Ovary (tissue), 7 donors: ENCODE measurements at regions not wholly inside any gene's neighbourhood (a gene's known extent, or its start where the extent isn't known, plus 50 kb on each side); places are given as distances from the start of the nearest gene placed in this dataset.

Source experiments
- DNase-seq, 5 donors: peaks; one replicate each; pipeline ENCODE4 v3.0.0-alpha.2; 2019 to 2020
- H3K27ac ChIP-seq, 2 donors: fragments of 200-600 bp; one replicate each; pipeline versions ENCODE4 v1.5.1 to v1.8.0; 2019 to 2022
- H3K27me3 ChIP-seq: fragments of 200-600 bp; one replicate; pipeline ENCODE4 v1.8.0; 2022
- H3K36me3 ChIP-seq: fragments of 200-600 bp; sonication (generic); one replicate; pipeline ENCODE4 v1.5.1; 2019
- H3K4me1 ChIP-seq: one replicate; pipeline ENCODE4 v1.8.1; 2013; ENCODE audit warnings: mild to moderate bottlenecking, moderate library complexity; ENCODE audit not compliant: insufficient read depth
- H3K4me3 ChIP-seq: fragments of 200-600 bp; sonication (generic); one replicate; pipeline ENCODE4 v1.5.1; 2017
- H3K9me3 ChIP-seq, 2 donors: fragments of 200-600 bp in 1 of 2; sonication (generic) in 1 of 2; one replicate each; pipeline versions ENCODE4 v1.5.1 to v1.8.1; 2013 to 2019; ENCODE audit warnings: mild to moderate bottlenecking in 1 of 2, moderate library complexity in 1 of 2
- CTCF ChIP-seq, 3 donors: fragments of 450-650 bp in 2 of 3; fragments of 200-600 bp in 1 of 3; IDR thresholded peaks; one replicate each; pipeline versions ENCODE4 v1.5.1 to v1.8.0; 2016 to 2022; ENCODE audit warnings: antibody characterized with exemption in 3 of 3, mild to moderate bottlenecking in 1 of 3
- EP300 ChIP-seq: sonication (generic); formaldehyde crosslinking; IDR thresholded peaks from one replicate; pipeline ENCODE4 v1.6.1; 2017; ENCODE audit warnings: antibody characterized with exemption
- POLR2A ChIP-seq: fragments of 450-650 bp; IDR thresholded peaks from one replicate; pipeline ENCODE4 v1.6.1; 2017; ENCODE audit warnings: antibody characterized with exemption, mild to moderate bottlenecking, moderate library complexity
- WGBS, 3 donors: extraction: QIAGEN DNeasy Blood & Tissue Kit in 1 of 3; methylation state at CpG; one replicate each; pipeline versions ENCODE4 v1.1.5 to v1.1.7; 2013 to 2017; 5-methylcytosine and 5-hydroxymethylcytosine counted together
- intact Hi-C, 4 donors: fragments of 100-400 bp; cut with DNase I; formaldehyde crosslinking; loops; one replicate each; pipeline versions ENCODE4 v1.11.0 to v1.15.1; 2022 to 2023
- donor health status: DM: no; HTN: no; CAD: no; lungs with moderate emphysema.
- donor health status: DM: no; HTN: no; CAD: no.
- donor health status: Bipolar disorder and iron deficiency.
- donor health status: DM: no; HTN: no; CAD: no.
- donor health status: DM: yes; HTN: yes; CAD: no.

GRCh38 chr6:79425589-79426311 is 111.5 kb downstream of the LCA5 start:
- Histone ChIP-seq H3K27ac (no peak overlapping the region), H3K4me3 (no peak overlapping the region), H3K4me1 (no peaks in the 10 kb centered on the region), H3K9me3 (no peaks in the 10 kb centered on the region), H3K36me3 (no peaks in the 10 kb centered on the region), H3K27me3 (no peaks in the 10 kb centered on the region)
- WGBS, 3 donors: 77 to 84% (median 83%) methylated on average over 5 of the region's 5 CpGs
- intact Hi-C loops: no loop called here
- DNase-seq: no peak
- TF ChIP-seq CTCF (IDR thresholded peaks at IDR 0.05) (no peak), EP300 (no peak), POLR2A (no peak)

GRCh38 chr6:79423216-79423615 is 114.0 kb downstream of the LCA5 start:
- DNase-seq: no peak
- WGBS, 3 donors: 58 to 61% (median 60%) methylated on average over 2 of the region's 2 CpGs
- no peak for TF ChIP-seq CTCF (IDR thresholded peaks at IDR 0.05)
- TF ChIP-seq POLR2A: no peak
- no peak for TF ChIP-seq EP300
- H3K27me3 ChIP-seq: no peaks in the 10 kb centered on the region
- intact Hi-C loops: no loop called here
- H3K36me3 ChIP-seq: no peaks in the 10 kb centered on the region
- no peak overlapping the region for H3K4me3 ChIP-seq
- H3K9me3 ChIP-seq: no peaks in the 10 kb centered on the region
- H3K27ac ChIP-seq: no peak overlapping the region
- H3K4me1 ChIP-seq: no peaks in the 10 kb centered on the region

- DNase-seq: no peak
- no peak overlapping the region for H3K4me3 ChIP-seq
- H3K27me3 ChIP-seq: no peaks in the 10 kb centered on the region
- intact Hi-C loops: no loop called here
- no peaks in the 10 kb centered on the region for H3K36me3 ChIP-seq
- TF ChIP-seq EP300 (no peak), CTCF (IDR thresholded peaks at IDR 0.05) (no peak), POLR2A (no peak)
- no peak overlapping the region for H3K27ac ChIP-seq
- WGBS, 3 donors: 82 to 88% (median 87%) methylated on average over 1 of the region's 1 CpG
- H3K9me3 ChIP-seq: no peaks in the 10 kb centered on the region
- H3K4me1 ChIP-seq: no peaks in the 10 kb centered on the region
These were observed 114.6 kb downstream of the LCA5 start for GRCh38 chr6:79422666-79423065.

- H3K9me3 ChIP-seq: no peaks in the 10 kb centered on the region
- TF ChIP-seq POLR2A: no peak
- TF ChIP-seq CTCF (IDR thresholded peaks at IDR 0.05): no peak
- no peak for TF ChIP-seq EP300
- no peaks in the 10 kb centered on the region for H3K27me3 ChIP-seq
- 25 to 33% (median 30%) methylated on average over 5 of the region's 5 CpGs for WGBS, 3 donors
- intact Hi-C loops: no loop called here
- H3K36me3 ChIP-seq: no peaks in the 10 kb centered on the region
- no peak for DNase-seq
- H3K4me1 ChIP-seq: no peaks in the 10 kb centered on the region
- H3K27ac ChIP-seq: no peak overlapping the region
- no peak overlapping the region for H3K4me3 ChIP-seq
These were observed 115.3 kb downstream of the LCA5 start for GRCh38 chr6:79421707-79422484.
